ENCODE measurements at regions not wholly inside any gene's neighbourhood (a gene's known extent, or its start where the extent isn't known, plus 50 kb on each side); places are given as distances from the start of the nearest gene placed in this dataset.

GRCh38 chr15:25534293-25534692 lies 95.5 kb upstream of the UBE3A start:
- TF ChIP-seq CTCF (conservative IDR thresholded peaks at IDR 0.05 in 1 of 2, IDR thresholded peaks at IDR 0.05 in 1 of 2; ENCODE audit: extremely low read depth in 1 of 2, insufficient read depth in 1 of 2, low read depth in 1 of 2, low read length in 2 of 2) (no peak), EZH2 (IDR thresholded peaks at IDR 0.05; ENCODE audit: borderline replicate concordance, low read length) (no peak)
